H9 (cell line): ENCODE measurements at regions not wholly inside any gene's neighbourhood (a gene's known extent, or its start where the extent isn't known, plus 50 kb on each side); places are given as distances from the start of the nearest gene placed in this dataset.

Experiments used
- DNase-seq: peaks from one replicate; pipeline ENCODE4 v3.0.0-alpha.2; 2017
- H2AFZ ChIP-seq: one replicate; pipeline ENCODE4 v1.6.1; 2013; ENCODE audit warnings: mild to moderate bottlenecking, low read length, control low read depth, moderate library complexity
- H2AK5ac ChIP-seq: 2 replicates; pipeline ENCODE4 v1.6.1; 2013; ENCODE audit warnings: low read length, control low read depth, mixed read lengths; ENCODE audit not compliant: insufficient read length
- H2BK120ac ChIP-seq: one replicate; pipeline ENCODE4 v1.6.1; 2013; ENCODE audit warnings: low read depth, mild to moderate bottlenecking, low read length, control low read depth, inconsistent platforms; ENCODE audit not compliant: poor library complexity, severe bottlenecking
- H2BK12ac ChIP-seq: 2 replicates; pipeline ENCODE4 v1.6.1; 2013; ENCODE audit warnings: low read length, control low read depth, mixed read lengths, low read depth; ENCODE audit not compliant: insufficient read length
- H2BK15ac ChIP-seq: 2 replicates; pipeline ENCODE4 v1.6.1; 2013; ENCODE audit warnings: low read depth, low read length, control low read depth
- H2BK20ac ChIP-seq: one replicate; pipeline ENCODE4 v1.6.1; 2013; ENCODE audit warnings: low read depth, mild to moderate bottlenecking, low read length, control low read depth, inconsistent platforms; ENCODE audit not compliant: poor library complexity, severe bottlenecking
- H2BK5ac ChIP-seq: 2 replicates; pipeline ENCODE4 v1.6.1; 2013; ENCODE audit warnings: low read length, control low read depth, mixed read lengths; ENCODE audit not compliant: insufficient read length
- H3K14ac ChIP-seq: 2 replicates; pipeline ENCODE4 v1.6.1; 2013; ENCODE audit warnings: low read length, control low read depth; ENCODE audit not compliant: insufficient read depth
- H3K18ac ChIP-seq: 2 replicates; pipeline ENCODE4 v1.6.1; 2013; ENCODE audit warnings: low read depth, mild to moderate bottlenecking, mixed read lengths, low read length, control low read depth; ENCODE audit not compliant: insufficient read length
- H3K23ac ChIP-seq: 2 replicates; pipeline ENCODE4 v1.6.1; 2013; ENCODE audit warnings: low read length, control low read depth, mixed read lengths, low read depth; ENCODE audit not compliant: insufficient read length
- H3K23me2 ChIP-seq: 2 replicates; pipeline ENCODE4 v1.6.1; 2013; ENCODE audit warnings: low read depth, mild to moderate bottlenecking, mixed read lengths, low read length, control low read depth; ENCODE audit not compliant: insufficient read length, poor library complexity, severe bottlenecking
- H3K27ac ChIP-seq: 2 replicates; pipeline ENCODE4 v1.5.1; 2013; ENCODE audit warnings: low read length, control low read depth, mixed read lengths, low read depth; ENCODE audit not compliant: insufficient read length
- H3K27me3 ChIP-seq: 2 replicates; pipeline ENCODE4 v1.6.1; 2013; ENCODE audit warnings: low read length, control low read depth, inconsistent platforms; ENCODE audit not compliant: insufficient read depth
- H3K4ac ChIP-seq: 2 replicates; pipeline ENCODE4 v1.6.1; 2013; ENCODE audit warnings: low read depth, mild to moderate bottlenecking, control low read depth, inconsistent platforms, low read length, moderate library complexity
- H3K4me1 ChIP-seq: 2 replicates; pipeline ENCODE4 v1.6.1; 2013; ENCODE audit warnings: low read length, control low read depth, inconsistent platforms; ENCODE audit not compliant: insufficient read depth
- H3K4me2 ChIP-seq: 2 replicates; pipeline ENCODE4 v1.6.1; 2013; ENCODE audit warnings: low read length, control low read depth, mixed read lengths; ENCODE audit not compliant: insufficient read length, insufficient read depth
- H3K56ac ChIP-seq: 2 replicates; pipeline ENCODE4 v1.6.1; 2013; ENCODE audit warnings: low read depth, mild to moderate bottlenecking, mixed read lengths, low read length, control low read depth; ENCODE audit not compliant: insufficient read length
- H3K79me1 ChIP-seq: 2 replicates; pipeline ENCODE4 v1.6.1; 2013; ENCODE audit warnings: low read depth, mild to moderate bottlenecking, moderate library complexity, low read length, control low read depth, inconsistent platforms; ENCODE audit not compliant: insufficient read depth, poor library complexity, severe bottlenecking
- H3K79me2 ChIP-seq: 2 replicates; pipeline ENCODE4 v1.6.1; 2013; ENCODE audit warnings: low read length, control low read depth, inconsistent platforms; ENCODE audit not compliant: insufficient read depth
- H3K9ac ChIP-seq: 2 replicates; pipeline ENCODE4 v1.6.1; 2013; ENCODE audit warnings: low read length, control low read depth, mixed read lengths; ENCODE audit not compliant: insufficient read length; ENCODE audit errors: extremely low read depth
- H3K9me3 ChIP-seq: one replicate; pipeline ENCODE4 v1.6.1; 2013; ENCODE audit warnings: low read depth, low read length, inconsistent platforms; ENCODE audit not compliant: control insufficient read depth
- H3T11ph ChIP-seq: one replicate; pipeline ENCODE4 v1.6.1; 2013; ENCODE audit warnings: mild to moderate bottlenecking, low read length, control low read depth, inconsistent platforms
- H4K20me1 ChIP-seq: one replicate; pipeline ENCODE4 v1.6.1; 2013; ENCODE audit not compliant: control insufficient read depth, insufficient read length, insufficient read depth
- H4K5ac ChIP-seq: 2 replicates; pipeline ENCODE4 v1.6.1; 2013; ENCODE audit warnings: low read depth, mild to moderate bottlenecking, mixed read lengths, low read length, control low read depth; ENCODE audit not compliant: insufficient read length
- H4K8ac ChIP-seq: replicated peaks from 2 replicates; pipeline ENCODE4 v1.6.1; 2013; ENCODE audit warnings: low read length, control low read depth, mixed read lengths, low read depth; ENCODE audit not compliant: insufficient read length
- H4K91ac ChIP-seq: 2 replicates; pipeline ENCODE4 v1.6.1; 2013; ENCODE audit warnings: low read depth, mild to moderate bottlenecking, moderate library complexity, mixed read lengths, low read length, control low read depth; ENCODE audit not compliant: insufficient read length
- H3K27ac Mint-ChIP-seq, 3 experiments: 2 replicates in 2 of 3; 3 replicates in 1 of 3; pipeline ENCODE4 v1.8.0; 2020 to 2021; ENCODE audit warnings: mixed read lengths in 3 of 3, mild to moderate bottlenecking in 1 of 3, moderate library complexity in 1 of 3
- H3K27me3 Mint-ChIP-seq: 2 replicates; pipeline ENCODE4 v1.8.0; 2021; ENCODE audit warnings: low read depth, mild to moderate bottlenecking, moderate library complexity, mixed read lengths
- H3K36me3 Mint-ChIP-seq, 3 experiments: 2 replicates in 2 of 3; 3 replicates in 1 of 3; pipeline ENCODE4 v1.8.0; 2020 to 2021; ENCODE audit warnings: low read depth in 3 of 3, mixed read lengths in 3 of 3; ENCODE audit not compliant: insufficient read depth in 1 of 3
- H3K4me1 Mint-ChIP-seq, 2 experiments: 2 replicates each; pipeline ENCODE4 v1.8.0; 2020; ENCODE audit warnings: mixed read lengths in 2 of 2
- H3K4me3 Mint-ChIP-seq, 2 experiments: 2 replicates in 1 of 2; 3 replicates in 1 of 2; pipeline ENCODE4 v1.8.0; 2020 to 2021; ENCODE audit warnings: mild to moderate bottlenecking in 2 of 2, mixed read lengths in 2 of 2, moderate library complexity in 1 of 2
- H3K9me3 Mint-ChIP-seq, 2 experiments: 2 replicates in 1 of 2; 3 replicates in 1 of 2; pipeline ENCODE4 v1.8.0; 2020; ENCODE audit warnings: mild to moderate bottlenecking in 2 of 2, mixed read lengths in 2 of 2, moderate library complexity in 1 of 2
- WGBS: extraction: QIAGEN DNeasy Blood & Tissue Kit; methylation state at CpG from one replicate; pipeline ENCODE4 v1.1.7; 2013; ENCODE audit warnings: missing lambda C conversion rate, low lambda C conversion rate, mixed read lengths; ENCODE audit not compliant: insufficient read length; ENCODE audit errors: extremely low coverage; 5-methylcytosine and 5-hydroxymethylcytosine counted together
- TF ChIP-seq, protein P1 (sequence below): fragments of 200-600 bp; sonication (generic); conservative IDR thresholded peaks from 3 replicates; pipeline ENCODE4 v1.8.0; 2021; ENCODE audit warnings: antibody characterized with exemption, mild to moderate bottlenecking

DNA sequence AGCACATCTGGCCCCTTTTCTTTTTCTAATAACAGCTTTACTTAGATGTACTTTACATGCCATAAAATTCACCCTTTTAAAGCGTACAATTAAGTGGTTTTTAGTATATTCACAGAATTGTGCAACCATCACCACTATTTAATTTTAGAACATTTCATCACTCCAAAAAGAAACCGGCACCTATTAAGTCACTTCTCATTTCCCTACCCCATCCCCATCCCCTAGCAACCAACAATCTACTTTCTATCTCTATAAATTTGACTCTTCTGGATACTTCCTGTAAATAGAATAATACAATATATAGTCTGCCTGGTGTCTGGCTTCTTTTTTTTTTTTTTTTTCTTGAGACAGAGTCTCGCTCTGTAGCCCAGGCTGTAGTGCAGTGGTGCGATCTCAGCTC lies 59.5 kb upstream of the ENAH start:
- Histone ChIP-seq H3T11ph (no peak overlapping the region), H3K23me2 (no peaks in the 10 kb centered on the region), H2BK20ac (no peak overlapping the region), H3K79me1 (no peaks in the 10 kb centered on the region), H3K4me1 (peaks cover 2% of the 10 kb centered on the region; the same call in 1 of the 2 replicates), H2BK12ac (no peak overlapping the region), H3K4me2 (no peak overlapping the region), H3K23ac (no peak overlapping the region), H3K9me3 (no peaks in the 10 kb centered on the region), H2BK120ac (no peak overlapping the region), H2BK5ac (no peak overlapping the region), H3K27ac (no peak overlapping the region), H4K5ac (no peak overlapping the region), H3K79me2 (no peaks in the 10 kb centered on the region), H4K91ac (no peak overlapping the region), H3K18ac (no peak overlapping the region), H3K14ac (no peak overlapping the region), H4K8ac (no peak overlapping the region), H2AFZ (no peak overlapping the region), H4K20me1 (no peaks in the 10 kb centered on the region), H2AK5ac (no peak overlapping the region), H3K9ac (no peak overlapping the region), H3K4ac (no peak overlapping the region), H3K56ac (no peak overlapping the region), H3K27me3 (no peaks in the 10 kb centered on the region), H2BK15ac (no peak overlapping the region)
- H3K27ac Mint-ChIP-seq: no peak overlapping the region; a peak in 1 of 7 replicates
- H3K27me3 Mint-ChIP-seq: no peaks in the 10 kb centered on the region; the same call in 1 of the 2 replicates
- peaks cover 8% of the 10 kb centered on the region in 2 experiments for H3K4me1 Mint-ChIP-seq
- no CpG with 5 or more reads among the region's 4 CpGs for WGBS
- no peak for DNase-seq
- H3K9me3 Mint-ChIP-seq: no peaks in the 10 kb centered on the region
- no peaks in the 10 kb centered on the region for H3K36me3 Mint-ChIP-seq
- TF ChIP-seq, protein P1, sequence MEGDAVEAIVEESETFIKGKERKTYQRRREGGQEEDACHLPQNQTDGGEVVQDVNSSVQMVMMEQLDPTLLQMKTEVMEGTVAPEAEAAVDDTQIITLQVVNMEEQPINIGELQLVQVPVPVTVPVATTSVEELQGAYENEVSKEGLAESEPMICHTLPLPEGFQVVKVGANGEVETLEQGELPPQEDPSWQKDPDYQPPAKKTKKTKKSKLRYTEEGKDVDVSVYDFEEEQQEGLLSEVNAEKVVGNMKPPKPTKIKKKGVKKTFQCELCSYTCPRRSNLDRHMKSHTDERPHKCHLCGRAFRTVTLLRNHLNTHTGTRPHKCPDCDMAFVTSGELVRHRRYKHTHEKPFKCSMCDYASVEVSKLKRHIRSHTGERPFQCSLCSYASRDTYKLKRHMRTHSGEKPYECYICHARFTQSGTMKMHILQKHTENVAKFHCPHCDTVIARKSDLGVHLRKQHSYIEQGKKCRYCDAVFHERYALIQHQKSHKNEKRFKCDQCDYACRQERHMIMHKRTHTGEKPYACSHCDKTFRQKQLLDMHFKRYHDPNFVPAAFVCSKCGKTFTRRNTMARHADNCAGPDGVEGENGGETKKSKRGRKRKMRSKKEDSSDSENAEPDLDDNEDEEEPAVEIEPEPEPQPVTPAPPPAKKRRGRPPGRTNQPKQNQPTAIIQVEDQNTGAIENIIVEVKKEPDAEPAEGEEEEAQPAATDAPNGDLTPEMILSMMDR: no peak
- no peak overlapping the region for H3K4me3 Mint-ChIP-seq
